ENCODE measurements at regions not wholly inside any gene's neighbourhood (a gene's known extent, or its start where the extent isn't known, plus 50 kb on each side); places are given as distances from the start of the nearest gene placed in this dataset.

DNA sequence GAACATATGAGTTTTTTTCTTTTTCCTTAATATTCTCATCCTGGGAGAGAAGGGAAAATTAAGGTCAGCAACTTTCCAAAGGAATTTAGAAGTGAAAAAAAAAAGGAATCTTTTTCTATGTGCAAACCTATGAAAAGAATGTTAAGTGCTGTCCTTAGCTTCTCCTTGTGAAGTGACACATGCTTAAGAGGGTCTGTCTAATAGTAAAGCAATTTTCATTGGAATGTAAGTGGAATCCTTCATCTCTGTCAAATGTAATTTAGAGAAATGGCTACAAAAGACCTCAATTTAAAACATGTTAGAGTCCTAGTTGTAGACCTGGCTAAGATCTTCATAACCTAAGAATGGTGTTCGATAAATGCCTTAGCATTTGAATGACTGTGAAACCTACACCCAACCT lies 117.4 kb upstream of the EPB41L3 start:
- no peak for DNase-seq
- intact Hi-C loops (cut with DNase I): no loop called here

DNA sequence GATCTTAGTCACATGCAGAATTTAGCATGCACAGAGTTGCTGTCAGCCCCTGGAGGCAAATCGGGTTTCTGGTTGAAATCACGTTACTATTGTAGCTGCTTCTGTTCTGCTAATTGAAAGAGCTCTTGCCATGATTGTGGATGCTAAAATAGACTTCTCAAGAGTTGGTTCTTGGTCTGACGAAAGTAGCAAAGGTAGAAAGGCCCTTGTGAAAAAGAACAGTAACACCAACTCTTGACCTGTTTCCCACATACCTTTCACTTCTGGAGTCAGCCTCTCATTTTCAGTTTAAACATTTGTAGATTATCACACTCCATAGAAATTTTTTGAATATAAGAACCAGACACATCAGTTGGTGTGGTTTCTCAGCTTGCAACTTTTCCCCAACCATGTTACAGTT lies 110.0 kb upstream of the EPB41L3 start:
- intact Hi-C loops (cut with DNase I): no loop called here
- no peak for DNase-seq

DNA sequence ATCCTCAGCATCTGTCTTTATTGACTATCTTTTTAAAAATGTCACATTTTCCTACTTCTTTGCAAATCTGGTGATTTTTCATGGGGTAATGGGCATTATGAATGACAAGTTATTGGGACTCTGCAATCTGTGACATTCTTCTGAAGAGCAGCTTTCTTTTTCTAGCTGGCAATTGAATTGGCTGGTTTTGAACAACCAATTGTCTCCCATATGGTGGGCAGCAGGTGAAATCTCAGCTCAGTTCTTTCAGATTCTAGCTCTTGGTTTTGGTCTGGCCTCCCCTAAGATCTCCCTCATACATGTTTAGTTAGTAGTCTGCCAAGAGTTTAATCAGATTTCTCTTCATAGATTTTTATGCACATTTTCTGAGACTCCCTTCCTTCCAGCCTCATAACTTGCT lies 107.9 kb upstream of the EPB41L3 start:
- intact Hi-C loops (cut with DNase I): no loop called here
- no peak for DNase-seq

DNA sequence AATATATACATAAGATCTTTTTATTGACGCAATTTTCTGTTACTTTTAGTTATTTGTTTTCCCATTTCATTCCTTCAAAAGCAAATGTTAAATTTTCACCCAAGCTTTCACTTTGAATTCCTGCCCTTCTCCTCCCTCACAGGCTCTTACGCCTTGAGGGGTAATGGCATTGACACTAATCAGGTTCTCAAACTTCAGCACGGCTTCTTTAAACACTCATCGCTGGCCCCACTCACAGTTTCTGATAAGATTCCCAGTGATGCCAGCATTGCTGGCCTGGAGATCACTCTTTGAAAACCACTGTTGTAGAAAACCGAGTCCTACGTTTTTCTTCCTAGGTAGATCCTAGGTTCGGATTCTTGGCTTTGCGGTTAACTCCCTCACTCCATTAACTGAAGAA lies 105.6 kb upstream of the EPB41L3 start:
- intact Hi-C loops (cut with DNase I): no loop called here
- DNase-seq: no peak

DNA sequence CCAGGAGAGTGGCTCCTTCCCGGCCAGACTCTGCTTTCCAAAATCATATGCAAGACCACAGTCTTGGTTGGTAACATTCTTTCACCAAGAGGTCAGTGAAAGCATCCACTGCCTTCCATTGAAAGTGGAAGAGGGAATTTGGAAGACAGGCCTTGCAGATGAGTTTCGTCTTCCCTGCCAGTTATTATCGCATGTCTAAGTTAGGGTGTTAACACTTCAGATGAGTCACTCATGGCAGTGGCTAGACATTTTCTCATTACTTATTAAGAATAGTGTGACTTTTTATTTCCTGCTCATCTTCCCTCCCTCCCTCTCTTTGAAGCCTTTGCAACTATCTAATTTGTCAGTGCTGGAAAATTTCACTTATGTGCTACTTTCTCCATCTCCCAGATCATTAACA lies 102.9 kb upstream of the EPB41L3 start:
- DNase-seq: no peak
- intact Hi-C loops (cut with DNase I): no loop called here

DNA sequence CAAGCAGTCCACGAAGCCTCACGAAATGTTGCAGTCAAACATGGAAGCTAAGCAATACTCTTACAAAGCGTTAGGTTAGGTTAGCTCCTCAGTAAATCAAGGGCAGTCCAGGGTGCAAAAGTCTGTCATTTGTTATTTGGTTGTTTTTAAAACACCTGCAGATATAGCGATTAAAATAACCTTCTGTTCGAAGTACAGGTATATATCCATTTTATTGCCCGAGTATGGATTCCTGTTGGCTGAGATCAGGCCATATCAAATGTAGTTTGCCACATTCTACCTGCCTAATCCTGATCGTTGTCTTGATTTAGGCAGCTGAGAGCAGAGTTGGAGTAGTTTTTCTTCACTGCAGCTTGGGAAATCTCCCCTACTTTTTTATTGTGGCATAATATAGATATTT lies 99.5 kb upstream of the EPB41L3 start:
- intact Hi-C loops (cut with DNase I): no loop called here
- DNase-seq: no peak

DNA sequence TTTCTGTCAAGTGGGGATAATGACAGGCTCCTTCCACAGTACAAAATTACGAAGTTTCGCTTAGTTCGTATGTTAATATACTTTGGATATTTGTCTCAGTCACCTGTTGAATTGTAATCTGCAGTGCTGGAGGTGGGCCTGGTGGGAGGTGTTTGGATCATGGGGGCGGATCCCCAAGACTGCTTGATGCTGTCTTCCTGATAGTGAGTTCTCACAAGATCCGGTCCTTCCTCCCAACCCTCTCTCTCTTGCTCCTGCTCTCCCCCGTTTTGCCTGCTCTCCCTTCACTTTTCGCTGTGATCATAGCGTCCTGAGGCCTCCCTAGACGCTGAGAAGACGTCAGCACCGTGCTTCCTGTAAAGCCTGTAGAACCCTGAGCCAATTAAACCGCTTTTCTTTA lies 97.1 kb upstream of the EPB41L3 start:
- intact Hi-C loops (cut with DNase I): no loop called here
- DNase-seq: no peak

DNA sequence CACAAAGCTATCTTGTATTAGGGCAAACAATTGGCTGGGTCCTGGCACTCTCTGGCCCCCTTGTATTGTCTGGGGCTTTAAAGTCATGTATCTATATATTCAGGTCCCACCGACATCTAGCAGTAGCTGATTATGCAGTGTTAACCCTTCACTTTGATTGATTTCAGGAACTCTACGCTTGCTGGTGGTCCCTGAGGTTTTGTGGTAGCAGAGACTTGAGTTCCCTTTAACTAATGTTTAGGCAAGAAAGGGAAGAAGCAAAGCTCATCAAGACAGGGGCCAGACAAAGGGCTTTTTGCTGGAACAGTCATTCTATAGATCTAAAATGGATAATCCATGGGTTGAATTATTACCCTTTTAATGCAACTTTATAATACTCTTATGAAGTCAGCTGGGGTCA lies 95.3 kb upstream of the EPB41L3 start:
- DNase-seq: no peak
- intact Hi-C loops (cut with DNase I): no loop called here

DNA sequence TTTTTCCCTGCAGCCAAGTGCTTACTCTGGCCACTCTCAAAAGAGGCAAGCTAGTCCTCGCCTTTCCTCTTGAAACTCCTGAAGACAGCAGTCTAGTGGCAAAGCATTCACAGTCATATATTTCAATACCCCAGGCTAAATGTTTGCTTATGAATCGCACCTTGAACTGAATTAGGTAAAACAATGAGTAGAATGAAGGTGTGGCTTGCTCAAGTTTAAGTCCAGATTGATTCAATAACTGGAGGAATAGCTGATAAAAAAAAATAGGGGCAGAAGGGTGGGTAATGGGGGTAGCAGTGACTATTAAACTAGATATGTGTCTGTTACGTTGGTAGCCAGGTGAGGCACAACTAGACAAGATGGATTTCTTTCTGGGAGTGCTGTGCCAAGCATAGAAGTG lies 88.2 kb upstream of the EPB41L3 start:
- no peak for DNase-seq
- intact Hi-C loops (cut with DNase I): no loop called here

DNA sequence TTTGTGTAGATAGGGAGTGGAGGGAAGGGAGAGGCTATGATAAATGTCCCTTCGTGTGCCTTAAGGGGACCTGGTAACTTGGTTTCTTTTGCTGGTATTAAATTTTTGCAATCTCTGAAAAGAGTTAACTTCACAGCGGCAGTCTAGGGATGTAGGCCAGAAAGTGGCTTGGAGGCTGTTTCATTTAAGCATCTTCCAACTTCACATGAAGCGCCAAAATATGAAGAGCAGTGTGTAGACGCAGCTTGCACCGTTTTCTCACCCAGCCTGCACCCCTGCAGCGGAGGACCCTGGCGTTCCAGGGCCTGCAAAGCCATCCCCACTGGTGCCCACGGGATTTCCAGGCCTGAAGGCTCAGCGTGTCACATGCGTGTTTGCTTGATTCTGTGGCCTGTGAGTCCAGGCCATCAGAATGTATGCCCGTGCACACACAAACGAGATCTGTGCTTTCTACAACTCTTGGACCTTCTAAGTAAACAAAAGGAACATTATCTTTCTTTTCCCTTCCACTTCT lies 87.2 kb upstream of the EPB41L3 start:
- no peak for DNase-seq
- intact Hi-C loops (cut with DNase I): no loop called here

DNA sequence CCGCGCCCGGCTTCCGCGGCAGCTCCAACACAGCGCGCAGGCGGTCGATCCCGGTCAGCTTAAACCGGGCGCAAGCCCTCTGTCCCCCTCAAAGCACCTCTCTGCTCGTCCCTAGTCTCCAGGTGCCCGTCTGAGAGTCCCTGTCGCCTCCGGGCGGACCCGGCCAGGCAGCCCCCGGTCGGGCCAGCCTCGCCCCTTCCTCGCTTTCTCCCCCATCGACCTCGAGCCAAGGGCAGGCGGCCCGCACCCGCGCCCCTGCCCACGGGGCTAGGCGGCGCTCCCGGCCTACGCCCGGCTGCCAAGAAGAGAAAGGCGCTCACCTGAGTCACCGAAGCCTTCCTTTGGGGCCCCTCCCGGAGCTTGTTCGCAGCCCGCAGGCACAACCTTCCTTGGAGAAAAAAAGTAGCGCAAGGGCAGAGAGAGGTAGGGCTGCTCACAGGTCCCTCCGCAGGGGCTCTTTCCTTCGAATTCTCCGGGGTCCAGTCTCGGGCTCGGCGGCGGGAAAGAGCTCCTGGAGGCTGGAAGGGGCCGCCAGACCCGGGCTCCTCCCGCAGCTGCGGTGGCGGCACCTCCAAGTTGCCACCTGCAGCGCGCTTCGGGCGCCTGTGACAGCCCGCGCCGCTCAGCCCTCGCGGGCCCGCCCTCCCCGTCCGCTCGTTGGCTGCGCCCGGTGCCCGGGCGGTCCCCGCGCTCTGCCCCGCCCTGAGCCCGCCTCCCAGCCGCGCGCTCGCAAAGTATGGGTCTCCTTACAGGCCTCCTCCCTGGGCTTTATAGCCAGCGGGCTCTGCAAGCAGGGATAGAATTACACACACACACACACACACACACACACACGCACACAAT lies 86.5 kb upstream of the EPB41L3 start:
- intact Hi-C loops (cut with DNase I): no loop called here
- DNase-seq: peak; percentile 20 to 92 (median 78)

DNA sequence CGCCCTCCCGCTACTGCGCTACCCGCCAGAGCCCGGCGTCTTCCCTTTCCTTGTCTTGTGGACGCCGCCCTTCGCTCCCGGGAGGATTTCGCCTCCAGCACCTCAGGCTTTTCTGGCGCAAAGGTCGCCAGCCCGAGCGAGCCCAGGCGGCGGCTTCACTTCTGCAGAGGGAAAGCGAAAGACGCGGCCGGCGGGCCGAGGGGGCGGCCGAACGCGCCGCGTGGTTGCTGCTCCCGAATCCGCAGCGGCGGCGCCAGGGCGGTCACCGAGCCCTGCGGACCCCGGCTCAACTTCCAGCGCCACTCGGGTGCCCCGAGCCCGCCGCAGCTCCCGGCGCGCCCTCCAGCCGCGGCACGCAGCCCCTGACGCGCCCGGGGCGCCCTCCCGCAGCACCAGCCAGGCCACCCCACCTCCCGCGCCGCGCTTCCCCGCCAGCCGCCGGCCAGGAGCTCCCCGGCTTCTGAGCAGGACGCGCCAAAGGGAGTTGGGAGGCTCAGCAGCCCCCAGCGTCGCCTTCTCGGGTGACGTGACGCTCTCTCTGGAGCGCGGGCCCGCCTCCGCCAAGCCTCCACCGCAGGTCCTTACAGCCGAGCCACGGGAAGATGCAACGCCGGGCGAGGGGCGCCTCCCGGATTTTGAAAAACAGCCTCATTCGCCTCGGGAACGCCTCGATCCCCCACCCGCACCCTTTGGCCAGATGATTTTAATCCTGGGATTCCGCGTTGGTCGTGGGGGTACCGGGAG lies 84.9 kb upstream of the EPB41L3 start:
- peak in 40 of 42 donors; percentile 7 to 77 (median 52) for DNase-seq
- intact Hi-C loops (cut with DNase I): no loop called here

DNA sequence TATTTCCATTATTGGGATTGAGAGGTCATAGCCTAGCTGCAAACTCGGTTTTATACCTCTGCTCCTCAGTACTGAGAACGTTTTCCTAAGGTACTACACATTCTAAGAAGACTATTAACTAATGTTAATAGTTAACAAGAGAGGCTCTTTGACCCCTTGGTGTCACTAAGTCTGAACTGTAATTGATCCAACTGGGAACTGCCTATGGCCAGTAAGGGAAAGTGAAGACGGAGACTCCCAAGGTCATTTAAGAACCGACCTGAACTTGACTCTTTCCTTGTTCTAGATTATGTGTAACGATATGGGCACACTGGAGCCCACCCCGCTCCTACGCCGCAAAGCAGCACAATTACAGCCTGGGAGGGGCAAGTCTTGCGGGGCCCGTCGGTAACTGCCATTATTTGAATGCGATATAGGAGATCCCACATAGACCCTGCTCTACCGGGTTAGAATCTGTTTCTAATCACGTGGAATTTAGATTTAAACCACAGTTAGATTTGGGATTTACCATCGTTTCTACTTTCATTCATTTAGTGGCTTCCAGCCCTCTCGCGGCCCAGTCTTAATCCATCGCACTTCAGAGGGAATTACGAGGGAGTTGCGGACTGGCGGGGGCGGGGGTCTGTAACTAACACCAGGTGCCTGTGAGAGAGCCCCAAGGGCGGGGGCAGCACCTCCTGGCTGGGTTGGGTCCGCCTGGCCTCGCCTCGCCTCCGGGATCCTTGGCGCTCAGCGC lies 84.1 kb upstream of the EPB41L3 start:
- DNase-seq: peak in 12 of 42 donors; percentile 10 to 55 (median 36)
- intact Hi-C loops (cut with DNase I): no loop called here

DNA sequence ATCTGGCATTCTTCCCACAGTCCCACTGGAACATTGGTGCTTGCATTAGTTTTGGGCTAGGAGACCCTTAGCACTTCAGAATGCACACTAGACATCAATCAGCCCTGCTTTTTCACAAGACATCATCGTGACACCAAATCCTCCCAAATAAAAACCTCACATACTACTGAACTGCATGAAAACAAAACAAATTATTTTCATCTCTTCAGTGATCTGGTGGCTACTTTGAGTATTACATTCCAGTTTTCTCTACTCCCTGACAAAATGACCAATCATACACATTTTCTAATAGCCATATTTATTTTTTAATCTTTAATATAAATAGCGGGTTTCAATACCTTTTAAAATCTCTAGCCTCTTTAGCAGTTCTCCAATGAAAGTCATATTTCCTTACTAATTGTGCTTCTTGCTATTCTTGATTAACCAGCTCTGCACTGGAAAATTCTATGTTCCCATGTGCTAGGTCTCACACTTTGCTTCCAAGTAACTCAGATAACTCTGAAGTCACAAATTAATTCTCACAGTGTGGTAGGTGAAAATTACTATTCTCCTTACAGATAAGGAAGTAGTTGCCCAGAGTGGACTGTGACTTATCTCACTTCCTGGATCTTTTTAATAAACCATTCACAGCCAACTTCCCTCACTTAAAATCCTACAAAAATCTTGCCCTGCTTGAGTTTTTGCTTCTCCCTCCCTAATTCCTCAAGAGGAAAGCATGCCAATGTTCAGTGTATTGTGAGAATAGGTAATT lies 82.5 kb upstream of the EPB41L3 start:
- intact Hi-C loops (cut with DNase I): no loop called here
- no peak for DNase-seq

DNA sequence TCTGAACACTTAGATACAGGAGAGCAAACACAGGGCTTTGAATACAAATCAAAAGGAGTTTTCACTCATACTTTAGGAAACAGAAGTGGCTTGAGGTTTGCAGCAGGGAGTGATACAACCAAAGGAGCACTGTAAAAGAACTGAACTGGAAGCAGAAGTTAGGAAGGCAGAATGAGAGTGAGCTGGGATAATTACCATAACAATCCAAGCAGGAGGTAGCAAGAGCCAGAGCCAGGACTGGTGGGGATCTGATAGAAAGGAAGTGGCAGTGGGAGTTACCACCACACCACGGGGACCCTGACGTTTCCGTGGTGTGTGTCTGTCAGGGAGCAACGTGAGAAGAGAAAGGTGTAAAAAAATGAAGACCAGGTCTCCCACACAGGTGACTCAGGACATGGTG lies 81.3 kb upstream of the EPB41L3 start:
- intact Hi-C loops (cut with DNase I): no loop called here

DNA sequence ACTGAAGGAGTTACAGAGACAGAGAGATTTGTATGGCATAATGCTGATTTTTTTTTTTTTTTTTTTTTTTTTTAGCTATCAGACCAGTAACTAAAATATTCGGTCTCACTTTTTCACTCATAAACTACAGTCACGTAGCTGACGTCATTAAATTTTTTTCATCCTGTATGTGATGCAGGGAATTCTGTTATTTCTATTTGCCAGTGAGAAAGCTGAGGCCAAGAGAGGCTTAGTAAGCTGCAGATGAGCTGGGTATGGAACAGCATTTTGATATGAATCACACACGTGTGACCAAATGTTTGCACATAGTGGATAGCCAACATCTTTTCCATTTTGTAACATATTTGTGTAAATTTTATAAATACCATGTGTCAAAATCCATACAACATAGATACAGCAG lies 79.1 kb upstream of the EPB41L3 start:
- intact Hi-C loops (cut with DNase I): no loop called here
- no peak for DNase-seq

More for the DNA sequence above, 81.3 kb upstream of the EPB41L3 start:
- no peak for DNase-seq

DNA sequence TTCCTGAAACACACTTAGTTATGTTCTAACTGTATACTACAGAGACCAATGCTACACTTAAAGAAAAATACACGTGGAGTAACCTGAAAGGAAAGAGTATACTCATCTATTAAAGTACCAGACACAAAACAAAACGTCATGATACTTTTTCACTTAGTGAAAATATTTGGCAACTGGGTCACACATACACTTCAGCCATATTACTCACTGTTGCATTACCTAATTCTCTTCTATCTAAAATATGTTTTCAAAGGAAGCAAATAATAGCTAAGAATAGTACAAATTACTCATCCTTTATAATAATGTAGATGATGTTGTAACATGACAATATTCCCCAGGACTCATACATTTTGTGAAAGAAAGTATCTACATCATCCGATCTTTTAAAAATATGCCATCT lies 76.5 kb upstream of the EPB41L3 start:
- no peak for DNase-seq
- intact Hi-C loops (cut with DNase I): no loop called here

DNA sequence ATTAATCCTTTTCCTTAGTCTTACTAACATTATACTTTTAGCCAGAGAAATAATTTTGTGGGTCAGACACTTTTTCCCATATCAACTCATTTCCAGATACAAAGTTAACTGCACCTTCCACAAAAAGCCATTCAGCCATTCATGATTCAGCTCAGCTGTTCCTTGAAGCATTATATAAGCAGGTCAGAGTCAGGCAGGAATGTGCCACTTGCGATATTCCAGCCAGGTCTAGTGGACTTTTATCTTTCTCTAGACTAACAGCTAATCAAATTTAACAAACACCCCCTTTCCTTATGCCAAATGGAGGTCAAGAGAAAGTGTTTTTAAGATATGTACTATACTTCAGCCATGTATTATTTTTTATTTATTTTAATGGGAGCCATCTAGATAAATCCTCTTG lies 75.6 kb upstream of the EPB41L3 start:
- intact Hi-C loops (cut with DNase I): no loop called here

DNA sequence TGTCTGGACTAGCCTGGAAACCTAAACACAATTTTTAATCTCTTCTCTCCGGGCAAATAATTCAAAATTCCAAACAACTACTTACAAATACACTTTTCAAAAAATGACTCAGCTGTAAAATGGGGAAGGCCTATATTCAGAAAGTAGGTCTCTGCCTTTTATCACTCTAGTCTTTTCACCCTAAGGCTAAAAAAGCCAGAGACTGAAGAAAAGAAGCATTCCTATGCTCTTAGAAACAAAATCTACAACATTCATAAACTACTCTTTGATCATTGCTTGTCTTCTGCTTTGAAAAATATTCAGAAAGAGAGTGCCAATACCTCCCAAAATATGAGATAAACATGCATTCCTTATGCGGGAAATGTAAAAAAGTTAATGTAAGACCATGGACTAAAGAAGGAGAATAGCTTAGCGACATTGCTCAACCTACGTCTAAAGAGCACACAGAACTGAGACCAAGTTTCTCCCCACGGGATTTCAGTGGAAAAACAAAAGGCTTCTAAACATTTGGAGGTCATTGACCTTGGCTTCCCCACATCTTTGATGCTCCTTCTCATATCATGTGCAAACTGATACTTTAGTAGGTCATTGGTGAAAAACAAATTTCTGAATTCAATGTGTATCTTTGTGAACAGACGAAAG lies 74.4 kb upstream of the EPB41L3 start:
- intact Hi-C loops (cut with DNase I): no loop called here
- no peak for DNase-seq

More for the DNA sequence above, 75.6 kb upstream of the EPB41L3 start:
- no peak for DNase-seq
